Esophagus (tissue), 2 donors: ENCODE measurements at regions not wholly inside any gene's neighbourhood (a gene's known extent, or its start where the extent isn't known, plus 50 kb on each side); places are given as distances from the start of the nearest gene placed in this dataset.
"Not testable (repeated sequence)": the region's sequence is repeated elsewhere in the genome, so short reads cannot be mapped to it uniquely, and the experiment has no call there.

Experiments used
- H3K27ac ChIP-seq, 2 donors: one replicate each; pipeline ENCODE4 v1.5.1; 2013; ENCODE audit warnings: low read depth in 2 of 2, mild to moderate bottlenecking in 2 of 2, inconsistent platforms in 1 of 2, low read length in 1 of 2, moderate library complexity in 1 of 2
- H3K27me3 ChIP-seq, 2 donors: one replicate each; pipeline ENCODE4 v1.6.1; 2013; ENCODE audit warnings: low read length in 2 of 2, control low read depth in 1 of 2, mild to moderate bottlenecking in 1 of 2; ENCODE audit not compliant: insufficient read depth in 2 of 2, control insufficient read depth in 1 of 2
- H3K36me3 ChIP-seq, 2 donors: one replicate each; pipeline ENCODE4 v1.6.1; 2013; ENCODE audit warnings: low read length in 1 of 2; ENCODE audit not compliant: control insufficient read depth in 2 of 2, insufficient read depth in 2 of 2
- H3K4me1 ChIP-seq, 2 donors: one replicate each; pipeline ENCODE4 v1.6.1; 2013; ENCODE audit warnings: low read length in 1 of 2; ENCODE audit not compliant: control insufficient read depth in 2 of 2, insufficient read depth in 2 of 2
- H3K4me3 ChIP-seq, 2 donors: one replicate each; pipeline ENCODE4 v1.5.1; 2013; ENCODE audit warnings: low read length in 2 of 2, mild to moderate bottlenecking in 2 of 2, low read depth in 1 of 2, moderate library complexity in 1 of 2
- H3K9me3 ChIP-seq, 2 donors: one replicate each; pipeline ENCODE4 v1.6.1; 2013; ENCODE audit warnings: mild to moderate bottlenecking in 2 of 2, low read depth in 1 of 2, low read length in 1 of 2, moderate library complexity in 1 of 2; ENCODE audit not compliant: control insufficient read depth in 2 of 2, insufficient read depth in 1 of 2
- WGBS, 2 donors: extraction: QIAGEN DNeasy Blood & Tissue Kit; methylation state at CpG; one replicate each; pipeline ENCODE4 v1.1.7; 2013; 5-methylcytosine and 5-hydroxymethylcytosine counted together
- donor health status: healthy with polysubstance abuse.
- donor health status: Bipolar disorder and iron deficiency.

DNA sequence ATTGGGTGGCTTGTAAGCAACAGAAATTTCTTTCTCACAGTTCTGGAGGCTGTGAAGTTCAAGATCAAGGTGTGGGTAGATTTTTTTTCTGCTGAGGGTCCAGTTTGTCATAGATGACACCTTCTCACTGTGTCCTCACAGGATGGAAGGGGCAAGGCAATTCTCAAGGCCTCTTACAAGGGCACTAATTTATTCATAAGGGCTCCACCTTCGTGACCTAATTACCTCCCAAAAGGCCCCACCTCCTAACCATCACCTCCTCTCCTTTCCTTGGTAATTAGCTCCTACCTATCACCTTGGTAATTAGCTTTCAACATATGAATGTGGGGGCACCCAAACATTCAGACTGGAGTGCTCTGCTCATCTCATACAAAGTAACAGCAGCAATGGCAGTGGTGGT, 92.3 kb upstream of the CD44 start:
- no peak overlapping the region for H3K4me3 ChIP-seq
- no peak overlapping the region for H3K27ac ChIP-seq
- H3K27me3 ChIP-seq = no peaks in the 10 kb centered on the region
- WGBS, 2 donors = 89 to 96% methylated on average over 1 of the region's 1 CpG
- peaks cover 0 to 2% of the 10 kb centered on the region in 2 donors for H3K4me1 ChIP-seq
- no peaks in the 10 kb centered on the region for H3K36me3 ChIP-seq
- no peaks in the 10 kb centered on the region for H3K9me3 ChIP-seq

DNA sequence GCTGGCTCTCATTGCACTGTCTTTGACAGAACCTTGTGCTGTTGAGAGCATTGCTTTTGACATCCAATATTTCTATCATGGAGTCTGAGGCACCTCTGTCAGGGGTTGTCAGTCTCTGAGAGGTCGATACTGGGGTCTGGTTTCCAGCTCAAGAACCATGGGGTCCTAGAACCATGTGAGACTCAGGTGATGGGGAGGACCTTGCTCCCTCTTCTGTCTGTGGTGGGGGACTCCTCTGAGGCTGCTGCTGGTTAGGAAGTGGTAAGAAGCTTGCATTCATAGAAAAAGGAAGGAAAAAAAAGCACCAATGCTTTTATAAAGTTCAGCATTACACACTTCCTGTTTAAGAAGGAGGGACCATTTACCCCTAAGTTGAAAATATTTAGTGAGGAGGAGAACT, 91.8 kb upstream of the CD44 start:
- H3K4me1 ChIP-seq = peaks cover 0 to 2% of the 10 kb centered on the region in 2 donors
- no peaks in the 10 kb centered on the region for H3K9me3 ChIP-seq
- H3K36me3 ChIP-seq = no peaks in the 10 kb centered on the region
- WGBS, 2 donors = 67 to 75% methylated on average over 1 of the region's 1 CpG
- H3K4me3 ChIP-seq = no peak overlapping the region
- no peaks in the 10 kb centered on the region for H3K27me3 ChIP-seq
- no peak overlapping the region for H3K27ac ChIP-seq

DNA sequence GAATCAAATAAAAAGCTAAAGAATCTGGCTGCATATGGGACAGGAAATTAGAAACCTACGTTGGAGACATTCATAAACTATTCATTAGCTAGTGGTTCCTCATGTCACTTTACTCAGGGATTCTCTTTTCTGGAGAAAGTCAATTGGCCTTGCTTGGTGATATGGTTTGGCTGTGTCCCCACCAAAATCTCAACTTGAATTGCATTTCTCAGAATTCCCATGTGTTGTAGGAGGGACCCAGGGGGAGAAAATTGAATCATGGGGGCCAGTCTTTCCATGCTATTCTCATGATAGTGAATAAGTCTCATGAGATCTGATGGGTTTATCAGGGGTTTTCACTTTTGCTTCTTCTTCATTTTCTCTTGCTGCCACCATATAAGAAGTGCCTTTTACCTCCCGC, 91.2 kb upstream of the CD44 start:
- Histone ChIP-seq H3K27me3 (no peaks in the 10 kb centered on the region), H3K4me3 (no peak overlapping the region), H3K36me3 (no peaks in the 10 kb centered on the region), H3K27ac (no peak overlapping the region), H3K9me3 (no peaks in the 10 kb centered on the region), H3K4me1 (peaks cover 0 to 2% of the 10 kb centered on the region in 2 donors)
- 83 to 86% methylated on average over 2 of the region's 2 CpGs for WGBS, 2 donors

DNA sequence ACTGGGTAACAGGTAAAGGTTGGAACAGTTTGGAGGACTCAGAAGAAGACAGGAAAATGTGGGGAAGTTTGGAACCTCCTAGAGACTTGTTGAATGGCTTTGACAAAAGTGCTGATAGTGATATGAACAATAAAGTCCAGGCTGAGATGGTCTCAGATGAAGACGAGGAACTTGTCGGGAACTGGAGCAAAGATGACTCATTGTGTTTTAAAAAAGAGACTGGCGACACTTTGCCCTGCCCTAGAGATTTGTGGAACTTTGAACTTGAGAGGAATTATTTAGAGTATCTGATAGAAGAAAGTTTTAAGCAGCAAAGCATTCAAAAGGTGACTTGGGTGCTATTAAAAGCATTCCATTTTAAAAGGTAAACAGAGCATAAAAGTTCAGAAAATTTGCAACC, 90.6 kb upstream of the CD44 start:
- not testable (repeated sequence) for H3K4me3 ChIP-seq, H3K36me3 ChIP-seq, H3K9me3 ChIP-seq, H3K27ac ChIP-seq, H3K4me1 ChIP-seq, H3K27me3 ChIP-seq
- 22 to 46% methylated on average over 3 of the region's 3 CpGs for WGBS, 2 donors

DNA sequence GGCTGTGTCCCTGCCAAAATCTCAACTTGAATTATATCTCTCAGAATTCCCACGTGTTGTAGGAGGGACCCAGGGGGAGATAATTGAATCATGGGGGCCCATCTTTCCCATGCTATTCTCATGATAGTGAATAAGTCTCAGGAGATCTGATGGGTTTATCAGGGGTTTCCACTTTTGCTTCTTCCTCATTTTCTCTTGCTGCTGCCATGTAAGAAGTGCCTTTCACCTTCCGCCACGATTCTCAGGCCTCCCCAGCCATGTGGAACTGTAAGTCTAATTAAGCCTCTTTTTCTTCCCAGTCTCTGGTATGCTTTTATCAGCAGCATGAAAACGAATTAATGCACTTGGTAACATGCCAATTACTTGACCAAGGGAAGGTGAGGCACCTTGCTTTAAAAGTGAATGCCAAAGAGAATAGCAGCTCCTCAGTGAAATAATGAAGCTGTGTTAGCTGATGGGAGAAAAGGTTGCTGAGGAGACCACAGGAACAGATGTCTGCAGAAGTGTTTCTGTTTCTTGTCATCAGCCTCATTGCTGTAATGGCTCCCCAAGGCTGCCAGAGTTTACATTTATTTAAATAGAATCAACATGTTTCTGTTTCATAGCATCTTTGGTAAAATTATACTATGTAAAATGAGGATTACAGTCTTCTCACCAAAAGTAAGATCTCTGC, 89.0 kb upstream of the CD44 start:
- Histone ChIP-seq H3K4me3 (no peak overlapping the region), H3K27ac (no peak overlapping the region), H3K9me3 (no peaks in the 10 kb centered on the region), H3K4me1 (peaks cover 0 to 2% of the 10 kb centered on the region in 2 donors), H3K36me3 (no peaks in the 10 kb centered on the region), H3K27me3 (no peaks in the 10 kb centered on the region)
- WGBS, 2 donors = 66 to 70% methylated on average over 4 of the region's 4 CpGs

DNA sequence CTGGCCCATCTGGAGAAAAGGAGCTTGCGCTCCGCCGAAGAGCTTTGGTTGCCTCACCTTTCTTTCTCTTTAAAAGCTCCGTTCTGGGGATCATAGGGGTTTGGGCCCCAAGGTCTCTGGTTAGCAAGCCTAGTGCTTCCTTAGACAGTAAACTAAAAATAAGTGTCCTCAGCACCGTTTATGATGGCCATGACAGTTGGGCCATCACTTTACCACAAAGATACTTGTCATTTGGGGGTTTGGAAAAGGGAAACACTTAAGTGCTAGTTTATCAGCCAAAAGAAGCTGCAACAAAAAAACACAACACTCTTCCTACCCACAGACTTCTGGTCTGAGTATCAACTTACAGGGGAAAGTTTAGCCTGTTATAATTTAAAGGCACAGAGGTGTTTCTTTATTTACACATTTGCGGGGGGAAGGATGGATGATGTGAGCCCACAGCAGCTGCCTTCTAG, 88.4 kb upstream of the CD44 start:
- no peaks in the 10 kb centered on the region for H3K27me3 ChIP-seq
- no peak overlapping the region for H3K4me3 ChIP-seq
- H3K9me3 ChIP-seq = no peaks in the 10 kb centered on the region
- WGBS, 2 donors = 70 to 71% methylated on average over 6 of the region's 6 CpGs
- peaks cover 0 to 2% of the 10 kb centered on the region in 2 donors for H3K4me1 ChIP-seq
- H3K27ac ChIP-seq = no peak overlapping the region
- no peaks in the 10 kb centered on the region for H3K36me3 ChIP-seq

DNA sequence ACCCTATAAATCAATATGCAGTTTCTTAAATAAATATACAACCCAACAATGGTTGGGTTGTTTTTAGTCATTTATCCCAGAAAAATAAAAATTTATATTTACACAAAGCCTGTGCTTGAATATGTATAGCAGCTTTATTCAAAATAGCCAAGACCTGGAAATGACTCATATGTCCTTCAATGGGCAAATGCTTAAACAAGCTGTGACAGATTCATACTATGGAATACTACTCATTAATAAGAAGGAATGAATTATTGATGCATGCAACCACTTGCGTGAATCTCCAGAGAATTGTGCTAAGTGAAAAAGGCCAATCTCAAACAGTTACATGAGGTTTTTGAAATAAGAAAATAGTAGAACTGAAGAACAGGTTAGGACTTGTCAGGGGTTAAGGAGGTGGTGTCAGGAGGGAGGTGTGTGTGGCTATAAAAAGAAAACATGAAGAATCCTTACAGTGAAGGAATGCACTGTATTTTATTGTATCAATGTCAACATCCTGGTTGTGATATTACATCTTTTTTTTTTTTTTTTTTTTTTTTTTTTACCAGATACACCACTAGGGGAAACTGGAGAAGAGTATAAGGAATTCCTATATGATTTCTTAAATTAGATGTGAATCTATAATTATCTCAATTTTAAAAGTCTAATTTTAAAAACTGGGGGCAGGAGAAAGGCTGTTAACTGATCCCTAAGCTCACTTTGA, 82.4 kb upstream of the CD44 start:
- WGBS, 2 donors = 61 to 62% methylated on average over 1 of the region's 1 CpG
- Histone ChIP-seq H3K4me1 (no peaks in the 10 kb centered on the region), H3K9me3 (no peaks in the 10 kb centered on the region), H3K27me3 (no peaks in the 10 kb centered on the region), H3K4me3 (no peak overlapping the region), H3K36me3 (no peaks in the 10 kb centered on the region), H3K27ac (no peak overlapping the region)

DNA sequence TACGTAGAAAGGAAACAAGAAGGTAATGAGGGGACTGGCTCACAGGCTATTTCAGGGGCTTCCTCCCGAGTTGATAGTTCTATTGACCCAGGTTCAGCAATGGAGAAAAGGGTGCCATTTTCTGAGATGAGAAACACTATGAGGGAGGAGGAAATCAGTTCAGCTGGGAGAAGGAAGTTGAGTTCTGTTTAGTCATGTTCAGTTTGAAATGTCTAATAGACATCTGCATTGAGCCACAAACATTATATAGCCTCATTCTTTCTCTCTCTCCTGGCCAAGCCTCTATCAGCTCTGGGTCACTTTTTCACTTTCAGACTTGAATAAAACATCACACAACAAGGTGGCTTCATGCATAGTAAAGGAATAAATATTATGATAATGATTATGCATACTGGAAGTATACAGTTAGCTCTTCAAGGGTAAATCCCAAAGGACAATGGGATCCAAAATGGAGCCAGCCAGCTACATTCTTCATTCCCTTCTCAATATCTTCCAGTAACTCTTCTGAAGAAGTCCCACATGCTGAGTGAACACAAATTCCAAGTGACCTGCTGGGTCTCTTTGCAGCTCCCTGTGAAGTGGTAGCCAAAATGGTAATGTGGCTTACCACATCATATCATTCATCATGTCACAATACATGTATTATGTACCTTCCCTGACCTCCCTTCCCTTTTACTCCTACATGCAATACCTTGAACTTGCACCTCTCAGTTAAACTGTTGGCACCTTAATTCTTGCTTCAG, 80.9 kb upstream of the CD44 start:
- no peaks in the 10 kb centered on the region for H3K36me3 ChIP-seq
- H3K27me3 ChIP-seq = no peaks in the 10 kb centered on the region
- no peaks in the 10 kb centered on the region for H3K9me3 ChIP-seq
- no peak overlapping the region for H3K4me3 ChIP-seq
- 96 to 98% methylated on average over 2 of the region's 2 CpGs for WGBS, 2 donors
- H3K27ac ChIP-seq = no peak overlapping the region
- H3K4me1 ChIP-seq = no peaks in the 10 kb centered on the region

DNA sequence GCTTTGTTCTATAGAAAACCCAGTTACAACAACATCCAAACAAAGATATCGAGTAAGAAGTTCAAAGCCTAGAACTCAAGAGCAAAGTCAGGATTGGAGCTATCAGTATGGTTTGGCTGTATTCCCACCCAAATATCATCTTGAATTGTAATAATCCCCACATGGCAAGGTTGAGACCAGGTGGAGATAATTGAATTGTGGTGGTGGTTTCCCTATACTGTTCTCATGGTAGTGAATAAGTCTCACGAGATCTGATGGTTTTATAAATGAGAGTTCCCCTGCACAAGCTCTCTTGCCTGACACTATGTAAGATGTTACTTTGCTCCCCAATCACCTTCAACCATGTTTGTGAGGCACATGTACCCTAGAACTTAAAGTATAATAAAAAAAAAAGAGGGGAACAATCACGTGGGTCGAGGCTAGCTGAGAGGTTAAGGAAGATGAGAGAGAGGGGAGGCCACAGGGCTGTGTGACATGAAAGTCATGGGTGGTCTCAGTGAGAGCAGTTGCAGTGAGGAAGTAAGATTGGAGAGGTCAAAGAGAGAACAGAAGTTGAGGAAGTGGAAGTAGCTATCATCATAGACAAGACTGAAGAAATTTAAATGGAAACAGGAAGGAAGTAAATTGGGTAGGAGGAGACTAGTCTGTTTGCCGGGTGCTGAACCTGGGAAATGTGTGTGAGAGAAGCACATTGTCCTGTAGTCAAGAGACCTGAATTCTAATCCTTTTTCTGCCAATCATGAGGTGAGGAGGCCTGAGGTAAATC, 80.1 kb upstream of the CD44 start:
- Histone ChIP-seq H3K4me3 (no peak overlapping the region), H3K27ac (no peak overlapping the region), H3K36me3 (no peaks in the 10 kb centered on the region), H3K27me3 (no peaks in the 10 kb centered on the region), H3K4me1 (peaks cover 0 to under 1% of the 10 kb centered on the region in 2 donors), H3K9me3 (no peaks in the 10 kb centered on the region)
- 76 to 82% methylated on average over 5 of the region's 5 CpGs for WGBS, 2 donors
